ENCODE measurements at regions not wholly inside any gene's neighbourhood (a gene's known extent, or its start where the extent isn't known, plus 50 kb on each side); places are given as distances from the start of the nearest gene placed in this dataset.

GRCh38 chr3:148146947-148147826 is 550.5 kb upstream of the AGTR1 start:
- TF ChIP-seq CTCF (conservative IDR thresholded peaks at IDR 0.05; ENCODE audit: low read depth, low read length) (no peak), RCOR1 (IDR thresholded peaks at IDR 0.05; ENCODE audit: insufficient replicate concordance, low read length) (no peak), NFE2L2 (IDR thresholded peaks at IDR 0.05; ENCODE audit: low read depth, low read length) (no peak), RAD21 (IDR thresholded peaks at IDR 0.05; ENCODE audit: low read length) (no peak), MAZ (IDR thresholded peaks at IDR 0.05; ENCODE audit: borderline replicate concordance, low read depth, low read length) (no peak), POLR2A (IDR thresholded peaks at IDR 0.05; ENCODE audit: low read depth, low read length) (no peak), BHLHE40 (IDR thresholded peaks at IDR 0.05; ENCODE audit: low read depth, low read length) (no peak), FOS (IDR thresholded peaks at IDR 0.05; ENCODE audit: low read depth, low read length) (no peak), CHD1 (IDR thresholded peaks at IDR 0.05; ENCODE audit: low read depth, low read length) (no peak), MXI1 (IDR thresholded peaks at IDR 0.05; ENCODE audit: borderline replicate concordance, low read depth, low read length) (no peak), CEBPB (IDR thresholded peaks at IDR 0.05; ENCODE audit: low read depth, low read length) (no peak)

Measured in IMR-90 (cell line).